Keratinocyte (primary cell): ENCODE measurements at regions not wholly inside any gene's neighbourhood (a gene's known extent, or its start where the extent isn't known, plus 50 kb on each side); places are given as distances from the start of the nearest gene placed in this dataset.
"Not testable (repeated sequence)": the region's sequence is repeated elsewhere in the genome, so short reads cannot be mapped to it uniquely, and the experiment has no call there.

Experiments
- DNase-seq: peaks from one replicate; pipeline ENCODE4 v3.0.0-alpha.2; 2011; ENCODE audit warnings: low read depth, missing footprints, low spot score
- FAIRE-seq: peaks from 2 replicates; lab custom pipeline; 2011; peaks lifted over from hg19 to GRCh38; lab: Jason Lieb, UNC
- H2AFZ ChIP-seq: 2 replicates; pipeline ENCODE4 v1.6.0; 2012; ENCODE audit warnings: low read length, control low read depth, inconsistent platforms; ENCODE audit not compliant: control insufficient read depth
- H3K27ac ChIP-seq: 2 replicates; pipeline ENCODE4 v1.5.1; 2011; ENCODE audit warnings: low read length; ENCODE audit not compliant: control insufficient read depth, insufficient read depth
- H3K27me3 ChIP-seq: 3 replicates; pipeline ENCODE4 v1.6.0; 2011; ENCODE audit warnings: low read length; ENCODE audit not compliant: control insufficient read depth, insufficient read depth; ENCODE audit errors: extremely low read depth
- H3K36me3 ChIP-seq, 2 experiments: 2 replicates in 1 of 2; 3 replicates in 1 of 2; pipeline ENCODE4 v1.5.1; 2011; ENCODE audit warnings: low read length in 2 of 2, mild to moderate bottlenecking in 1 of 2; ENCODE audit not compliant: control insufficient read depth in 2 of 2, insufficient read depth in 2 of 2; ENCODE audit errors: extremely low read depth in 1 of 2
- H3K4me1 ChIP-seq: 3 replicates; pipeline ENCODE4 v1.5.1; 2011; ENCODE audit warnings: low read length; ENCODE audit not compliant: control insufficient read depth, insufficient read depth; ENCODE audit errors: extremely low read depth
- H3K4me2 ChIP-seq: 3 replicates; pipeline ENCODE4 v1.6.0; 2011; ENCODE audit warnings: low read depth, low read length; ENCODE audit not compliant: control insufficient read depth, insufficient read depth; ENCODE audit errors: extremely low read depth
- H3K4me3 ChIP-seq, 3 experiments: fragments of 200-600 bp in 1 of 3; sonication (generic) in 1 of 3; 2 replicates in 2 of 3; 3 replicates in 1 of 3; pipeline ENCODE4 v1.5.1; 2011 to 2016; ENCODE audit warnings: low read length in 3 of 3, mild to moderate bottlenecking in 3 of 3, control low read depth in 2 of 3, inconsistent platforms in 1 of 3, low read depth in 1 of 3, mixed read lengths in 1 of 3, mixed run types in 1 of 3, moderate library complexity in 1 of 3; ENCODE audit not compliant: control insufficient read depth in 2 of 3, insufficient read depth in 2 of 3; ENCODE audit errors: extremely low read depth in 1 of 3
- H3K79me2 ChIP-seq: 2 replicates; pipeline ENCODE4 v1.6.0; 2012; ENCODE audit warnings: low read length; ENCODE audit not compliant: control insufficient read depth, insufficient read depth
- H3K9ac ChIP-seq: 3 replicates; pipeline ENCODE4 v1.6.0; 2011; ENCODE audit warnings: low read length; ENCODE audit not compliant: control insufficient read depth, insufficient read depth; ENCODE audit errors: extremely low read depth
- H3K9me1 ChIP-seq: 3 replicates; pipeline ENCODE4 v1.6.0; 2011; ENCODE audit warnings: low read length; ENCODE audit not compliant: control insufficient read depth, insufficient read depth; ENCODE audit errors: extremely low read depth
- H3K9me3 ChIP-seq: 2 replicates; pipeline ENCODE4 v1.5.1; 2012; ENCODE audit warnings: low read depth, low read length; ENCODE audit not compliant: control insufficient read depth
- H4K20me1 ChIP-seq: 3 replicates; pipeline ENCODE4 v1.6.0; 2011; ENCODE audit warnings: low read length; ENCODE audit not compliant: control insufficient read depth, insufficient read depth; ENCODE audit errors: extremely low read depth
- CTCF ChIP-seq, 3 experiments: IDR thresholded peaks in 1 of 3; conservative IDR thresholded peaks in 1 of 3; optimal IDR thresholded peaks in 1 of 3; 2 replicates in 2 of 3; 3 replicates in 1 of 3; pipeline versions ENCODE3 to v1.5.1; 2011; ENCODE audit warnings: low read length in 3 of 3, mild to moderate bottlenecking in 3 of 3, moderate library complexity in 2 of 3, control low read depth in 1 of 3, inconsistent platforms in 1 of 3; ENCODE audit not compliant: insufficient read depth in 2 of 3; ENCODE audit errors: extremely low read depth in 1 of 3
- EZH2 ChIP-seq: IDR thresholded peaks from one replicate; pipeline ENCODE4 v1.6.1; 2012; ENCODE audit warnings: inconsistent platforms, mild to moderate bottlenecking, low read length, moderate library complexity
- dilution Hi-C: fragments of 300-500 bp; cut with MboI; formaldehyde crosslinking; loops from one replicate; pipeline ENCODE4 v1.7.0; 2020; ENCODE audit warnings: low sequenced_read_pairs; ENCODE audit not compliant: extremely low pct_ligation_motif_present

- Histone ChIP-seq H3K9me3 (no peaks in the 10 kb centered on the region), H3K4me1 (no peaks in the 10 kb centered on the region), H3K9me1 (no peaks in the 10 kb centered on the region), H4K20me1 (no peaks in the 10 kb centered on the region), H3K9ac (no peak overlapping the region), H3K27me3 (no peaks in the 10 kb centered on the region), H3K36me3 (no peaks in the 10 kb centered on the region), H3K4me3 (no peak overlapping the region), H3K4me2 (no peak overlapping the region), H3K27ac (no peak overlapping the region), H3K79me2 (no peaks in the 10 kb centered on the region), H2AFZ (no peak overlapping the region)
- DNase-seq (no peak), FAIRE-seq (no peak)
- dilution Hi-C loops = no loop called here
- no peak for TF ChIP-seq CTCF (optimal IDR thresholded peaks at IDR 0.05 in 1 of 3, IDR thresholded peaks at IDR 0.05 in 1 of 3, conservative IDR thresholded peaks at IDR 0.05 in 1 of 3; ENCODE audit: extremely low read depth in 1 of 3, insufficient read depth in 2 of 3, low read length in 3 of 3)
- TF ChIP-seq EZH2 = no peak
Measured at GRCh38 chr7:91496251-91496820, 232.1 kb downstream of the FZD1 start.

DNA sequence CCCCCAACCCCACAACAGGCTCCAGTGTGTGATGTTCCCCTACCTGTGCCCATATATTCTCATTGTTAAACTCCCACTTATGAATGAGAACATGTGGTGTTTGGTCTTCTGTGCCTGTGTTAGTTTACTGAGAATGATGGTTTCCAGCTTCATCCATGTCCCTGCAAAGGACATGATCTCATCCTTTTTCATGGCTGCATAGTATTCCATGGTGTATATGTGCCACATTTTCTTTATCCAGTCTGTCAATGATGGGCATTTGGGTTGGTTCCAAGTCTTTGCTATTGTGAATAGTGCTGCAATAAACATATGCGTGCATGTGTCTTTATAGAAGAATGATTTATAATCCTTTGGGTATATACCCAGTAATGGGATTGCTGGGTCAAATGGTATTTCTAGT is 233.0 kb downstream of the FZD1 start:
- H3K27ac ChIP-seq, H3K9me3 ChIP-seq, H3K4me3 ChIP-seq, dilution Hi-C loops, FAIRE-seq, H2AFZ ChIP-seq, H3K4me1 ChIP-seq, DNase-seq, H3K79me2 ChIP-seq, H3K9ac ChIP-seq, H3K36me3 ChIP-seq, H3K4me2 ChIP-seq, H3K27me3 ChIP-seq, H3K9me1 ChIP-seq, H4K20me1 ChIP-seq: not testable (repeated sequence)

GRCh38 chr7:91503934-91504555 is 239.8 kb downstream of the FZD1 start:
- Histone ChIP-seq H3K4me2 (no peak overlapping the region), H2AFZ (no peak overlapping the region)
- dilution Hi-C loops = no loop called here

More at GRCh38 chr7:91503934-91504555, 239.8 kb downstream of the FZD1 start:
- H3K27me3 ChIP-seq = no peaks in the 10 kb centered on the region
- H3K4me1 ChIP-seq = no peaks in the 10 kb centered on the region
- H3K36me3 ChIP-seq = no peaks in the 10 kb centered on the region
- TF ChIP-seq CTCF (optimal IDR thresholded peaks at IDR 0.05 in 1 of 3, IDR thresholded peaks at IDR 0.05 in 1 of 3, conservative IDR thresholded peaks at IDR 0.05 in 1 of 3; ENCODE audit: extremely low read depth in 1 of 3, insufficient read depth in 2 of 3, low read length in 3 of 3) = no peak
- no peak for TF ChIP-seq EZH2
- H3K9ac ChIP-seq = no peak overlapping the region
- no peak for DNase-seq
- FAIRE-seq = no peak
- no peaks in the 10 kb centered on the region for H4K20me1 ChIP-seq
- no peaks in the 10 kb centered on the region for H3K9me1 ChIP-seq
- H3K27ac ChIP-seq = no peak overlapping the region
- no peak overlapping the region for H3K4me3 ChIP-seq
- H3K79me2 ChIP-seq = no peaks in the 10 kb centered on the region
- no peaks in the 10 kb centered on the region for H3K9me3 ChIP-seq
